HG02884 (cell line): ENCODE measurements at regions not wholly inside any gene's neighbourhood (a gene's known extent, or its start where the extent isn't known, plus 50 kb on each side); places are given as distances from the start of the nearest gene placed in this dataset.
"Not testable (repeated sequence)": the region's sequence is repeated elsewhere in the genome, so short reads cannot be mapped to it uniquely, and the experiment has no call there.

Experiments
- ATAC-seq: cut with Tn5 transposase; IDR thresholded peaks from one replicate; pipeline ENCODE4 v1.9.1; 2021; ENCODE audit warnings: mild to moderate bottlenecking, moderate library complexity; ENCODE audit not compliant: unreplicated experiment

GRCh38 chr2:242001853-242002252 is 132.3 kb downstream of the RTP5 start:
- no peak for ATAC-seq

GRCh38 chr2:242002944-242003343 is 133.4 kb downstream of the RTP5 start:
- no peak for ATAC-seq

DNA sequence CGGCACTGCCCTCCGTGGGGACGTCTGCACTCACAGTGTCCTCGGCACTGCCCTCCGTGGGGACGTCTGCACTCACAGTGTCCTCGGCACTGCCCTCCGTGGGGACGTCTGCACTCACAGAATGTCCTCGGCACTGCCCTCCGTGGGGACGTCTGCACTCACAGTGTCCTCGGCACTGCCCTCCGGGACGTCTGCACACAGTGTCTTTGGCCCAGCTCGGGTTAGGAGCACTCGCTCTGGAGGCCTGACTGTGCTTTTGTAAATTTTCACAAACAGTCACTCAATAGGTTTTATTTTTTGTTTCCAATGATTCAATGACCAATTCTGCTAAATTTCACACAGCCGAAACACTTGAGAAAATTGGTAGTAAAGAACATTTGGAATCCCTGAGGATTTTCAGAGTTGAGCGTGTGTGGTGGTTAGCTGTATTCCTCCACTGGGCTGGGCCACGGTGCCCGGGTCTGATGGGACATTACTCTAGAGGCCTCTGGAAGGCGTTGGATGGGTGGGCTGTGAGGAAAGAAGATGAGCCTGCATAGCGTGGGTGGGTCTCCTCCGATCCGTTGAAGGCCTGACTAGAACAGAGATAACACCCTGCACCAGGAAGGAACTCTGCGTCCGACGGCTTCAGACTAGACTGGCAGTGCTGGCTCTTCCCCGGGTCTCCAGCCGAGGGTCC is 134.8 kb downstream of the RTP5 start:
- no peak for ATAC-seq

DNA sequence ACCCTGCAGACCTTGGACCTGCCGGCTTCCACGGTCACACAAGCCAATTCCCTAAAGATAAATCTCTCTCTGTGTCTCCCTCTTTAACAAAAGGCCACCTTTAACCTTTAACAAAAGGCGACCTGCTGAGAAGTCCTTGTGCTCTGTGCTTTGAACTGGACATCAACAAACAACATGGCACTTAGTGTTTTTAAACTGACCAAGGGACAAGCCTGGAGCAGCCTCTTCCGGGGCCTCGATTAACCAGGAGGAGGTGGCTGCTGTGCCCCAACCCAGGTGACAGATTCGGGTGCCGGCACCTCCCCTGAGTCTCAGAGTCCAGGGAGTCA is 135.3 kb downstream of the RTP5 start:
- ATAC-seq = no peak

- ATAC-seq = not testable (repeated sequence)
These were observed 136.6 kb downstream of the RTP5 start for GRCh38 chr2:242006091-242006634.

GRCh38 chr2:242008908-242009307 is 139.4 kb downstream of the RTP5 start:
- ATAC-seq = not testable (repeated sequence)

DNA sequence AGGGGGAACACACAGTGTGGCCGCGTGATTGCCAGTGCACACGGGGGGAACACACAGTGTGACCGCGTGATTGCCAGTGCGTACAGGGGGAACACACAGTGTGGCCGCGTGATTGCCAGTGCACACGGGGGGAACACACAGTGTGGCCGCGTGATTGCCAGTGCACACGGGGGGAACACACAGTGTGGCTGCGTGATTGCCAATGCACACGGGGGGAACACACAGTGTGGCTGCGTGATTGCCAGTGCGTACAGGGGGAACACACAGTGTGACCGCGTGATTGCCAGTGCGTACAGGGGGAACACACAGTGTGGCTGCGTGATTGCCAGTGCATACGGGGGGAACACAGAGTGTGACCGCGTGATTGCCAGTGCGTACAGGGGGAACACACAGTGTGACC is 140.3 kb downstream of the RTP5 start:
- not testable (repeated sequence) for ATAC-seq

DNA sequence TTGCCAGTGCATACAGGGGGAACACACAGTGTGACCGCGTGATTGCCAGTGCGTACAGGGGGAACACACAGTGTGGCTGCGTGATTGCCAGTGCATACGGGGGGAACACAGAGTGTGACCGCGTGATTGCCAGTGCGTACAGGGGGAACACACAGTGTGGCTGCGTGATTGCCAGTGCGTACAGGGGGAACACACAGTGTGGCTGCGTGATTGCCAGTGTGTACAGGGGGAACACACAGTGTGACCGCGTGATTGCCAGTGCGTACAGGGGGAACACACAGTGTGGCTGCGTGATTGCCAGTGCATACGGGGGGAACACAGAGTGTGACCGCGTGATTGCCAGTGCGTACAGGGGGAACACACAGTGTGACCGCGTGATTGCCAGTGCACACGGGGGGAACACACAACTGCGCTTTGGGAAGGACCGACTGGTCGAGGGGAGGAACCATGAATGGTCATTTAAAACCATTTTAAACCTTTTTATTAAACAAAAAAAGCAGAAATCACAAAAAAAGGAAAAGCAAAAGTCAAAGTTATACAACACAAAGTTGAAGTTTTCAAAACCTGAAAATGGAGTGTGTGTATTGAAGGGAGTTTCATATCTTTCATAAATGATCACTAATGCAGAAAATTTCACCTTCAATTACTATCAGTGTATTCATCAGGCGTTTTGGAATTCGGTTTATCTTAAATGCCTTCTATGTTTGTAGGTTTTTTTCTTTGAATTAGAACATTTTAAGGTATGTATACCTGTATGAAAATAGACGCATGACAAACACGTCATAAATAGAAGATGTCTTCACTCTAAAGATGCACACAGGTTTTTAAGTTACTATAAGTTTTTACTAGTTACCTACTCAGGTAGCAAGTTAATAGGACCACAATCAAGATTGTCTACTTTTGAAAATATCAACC is 141.0 kb downstream of the RTP5 start:
- ATAC-seq = not testable (repeated sequence)

DNA sequence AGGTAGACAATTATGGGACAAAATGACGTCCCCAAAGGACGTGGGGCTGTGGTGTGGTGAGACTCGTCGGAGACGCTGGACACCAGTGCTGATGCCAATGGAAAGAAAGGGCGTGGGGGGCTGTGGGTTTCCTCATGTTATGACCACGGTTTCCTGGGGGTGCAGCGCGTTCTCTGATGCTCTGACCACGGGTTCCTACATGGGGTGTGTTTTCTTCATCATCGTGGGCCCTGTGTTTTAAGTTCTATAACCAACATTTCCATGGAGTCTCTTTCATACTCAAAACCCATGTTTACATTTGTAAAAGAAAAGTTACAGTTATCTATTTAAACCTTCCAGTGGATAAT is 141.6 kb downstream of the RTP5 start:
- no peak for ATAC-seq

- no peak for ATAC-seq
These were observed 142.0 kb downstream of the RTP5 start for GRCh38 chr2:242011516-242011915.

DNA sequence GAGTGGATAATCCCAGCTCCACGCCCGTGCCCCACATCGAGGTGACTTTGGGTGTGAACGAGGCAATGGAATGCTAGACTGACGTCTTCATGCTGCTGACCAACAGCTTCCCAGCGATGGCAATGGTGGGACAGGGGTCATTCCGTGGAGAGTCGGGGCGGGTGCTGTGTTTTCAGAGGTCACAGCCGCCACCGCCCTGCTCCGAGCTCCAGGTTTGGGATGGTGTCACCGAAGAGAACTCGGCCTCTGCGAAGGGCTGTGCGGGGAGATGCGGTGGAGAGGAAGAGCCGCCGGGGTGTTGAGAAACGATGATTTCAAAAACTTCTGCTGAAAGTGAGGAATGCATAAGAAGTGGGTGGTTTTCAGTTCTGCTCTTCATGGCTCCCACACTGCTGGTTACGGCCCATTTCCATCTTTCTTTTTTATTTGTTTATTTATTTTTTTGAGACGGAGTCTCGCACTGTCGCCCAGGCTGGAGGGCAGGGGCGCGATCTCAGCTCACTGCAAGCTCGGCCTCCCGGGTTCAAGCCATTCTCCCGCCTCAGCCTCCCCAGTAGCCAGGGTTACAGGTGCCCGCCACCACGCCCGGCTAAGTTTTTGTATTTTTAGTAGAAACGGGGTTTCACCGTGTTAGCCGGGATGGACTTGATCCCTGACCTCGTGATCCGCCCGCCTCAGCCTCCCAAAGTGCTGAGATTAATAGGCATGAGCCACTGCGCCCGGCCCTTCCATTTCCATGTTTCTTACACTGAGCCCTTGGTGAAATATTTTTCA is 142.6 kb downstream of the RTP5 start:
- no peak for ATAC-seq

- ATAC-seq = no peak
These were observed 143.6 kb downstream of the RTP5 start for GRCh38 chr2:242012956-242013764.

- no peak for ATAC-seq
These were observed 144.2 kb downstream of the RTP5 start for GRCh38 chr2:242013771-242014170.

GRCh38 chr2:242015108-242016065 is 145.9 kb downstream of the RTP5 start:
- ATAC-seq = no peak

GRCh38 chr2:242017086-242017485 is 147.6 kb downstream of the RTP5 start:
- ATAC-seq = no peak

- not testable (repeated sequence) for ATAC-seq
These were observed 148.9 kb downstream of the RTP5 start for GRCh38 chr2:242018416-242018815.

GRCh38 chr2:242019344-242019743 is 149.8 kb downstream of the RTP5 start:
- ATAC-seq = no peak

GRCh38 chr2:242020196-242021004 is 150.9 kb downstream of the RTP5 start:
- no peak for ATAC-seq
